ENCODE measurements at regions not wholly inside any gene's neighbourhood (a gene's known extent, or its start where the extent isn't known, plus 50 kb on each side); places are given as distances from the start of the nearest gene placed in this dataset.

DNA sequence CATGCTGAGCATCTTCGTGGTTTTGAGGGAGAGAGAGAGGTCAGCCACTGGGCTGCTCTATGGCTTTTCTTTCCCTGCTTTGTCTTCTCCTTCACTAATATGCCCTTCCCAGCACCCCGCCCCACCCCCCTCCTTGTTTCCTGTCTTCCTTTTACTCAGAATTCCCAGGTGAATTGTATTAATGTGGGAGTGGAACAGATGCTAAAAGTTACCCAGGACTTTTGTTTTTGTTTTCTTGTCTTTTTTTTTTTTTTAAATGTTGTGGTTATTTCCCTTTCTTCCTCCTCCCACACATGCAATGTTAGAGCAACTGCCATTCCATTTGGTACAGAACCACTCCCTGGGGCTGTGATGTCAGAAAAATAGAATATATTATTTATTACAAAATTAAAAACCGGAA lies 442.7 kb upstream of the CD180 start:
- Mint-ChIP-seq H3K9me3 (peaks cover 4 to 6% of the 10 kb centered on the region in 2 experiments; a peak in 4 of 5 replicates), H3K27ac (no peak overlapping the region), H3K36me3 (ENCODE audit: insufficient read depth in 1 of 3, low read depth in 3 of 3) (peaks cover 3 to 6% (median 6%) of the 10 kb centered on the region in 3 experiments; a peak in 4 of 7 replicates), H3K4me3 (no peak overlapping the region), H3K27me3 (ENCODE audit: low read depth) (no peaks in the 10 kb centered on the region), H3K4me1 (peaks cover 5% of the 10 kb centered on the region in 2 experiments)
- H3K27ac ChIP-seq (ENCODE audit: insufficient read length, low read depth, low read length) = no peak overlapping the region
- H3T11ph ChIP-seq (ENCODE audit: low read length) = no peak overlapping the region
- no peak overlapping the region for H2BK15ac ChIP-seq (ENCODE audit: low read depth, low read length)
- no peak overlapping the region for H2BK120ac ChIP-seq (ENCODE audit: low read depth, low read length, poor library complexity, severe bottlenecking)
- no peaks in the 10 kb centered on the region for H3K23me2 ChIP-seq (ENCODE audit: insufficient read length, low read depth, low read length, poor library complexity, severe bottlenecking)
- H3K79me2 ChIP-seq (ENCODE audit: insufficient read depth, low read length) = no peaks in the 10 kb centered on the region
- no peak overlapping the region for H3K4ac ChIP-seq (ENCODE audit: low read depth, low read length)
- no CpG with 5 or more reads among the region's 3 CpGs for WGBS (ENCODE audit: extremely low coverage, insufficient read length, low lambda C conversion rate)
- H2AFZ ChIP-seq (ENCODE audit: low read length) = no peak overlapping the region
- peaks cover under 1% of the 10 kb centered on the region for H3K9me3 ChIP-seq (ENCODE audit: control insufficient read depth, low read depth, low read length)
- no peaks in the 10 kb centered on the region for H3K4me1 ChIP-seq (ENCODE audit: insufficient read depth, low read length)
- no peak overlapping the region for H3K18ac ChIP-seq (ENCODE audit: insufficient read length, low read depth, low read length)
- H4K20me1 ChIP-seq (ENCODE audit: control insufficient read depth, insufficient read depth, insufficient read length) = no peaks in the 10 kb centered on the region
- no peak overlapping the region for H3K23ac ChIP-seq (ENCODE audit: insufficient read length, low read depth, low read length)
- DNase-seq = no peak
- H4K8ac ChIP-seq (replicated peaks; ENCODE audit: insufficient read length, low read depth, low read length) = no peak overlapping the region
- H3K14ac ChIP-seq (ENCODE audit: insufficient read depth, low read length) = no peak overlapping the region
- no peak overlapping the region for H3K56ac ChIP-seq (ENCODE audit: insufficient read length, low read depth, low read length)
- no peak overlapping the region for H3K9ac ChIP-seq (ENCODE audit: extremely low read depth, insufficient read length, low read length)
- H4K91ac ChIP-seq (ENCODE audit: insufficient read length, low read depth, low read length) = no peak overlapping the region
- no peak overlapping the region for H2BK20ac ChIP-seq (ENCODE audit: low read depth, low read length, poor library complexity, severe bottlenecking)
- no peak overlapping the region for H4K5ac ChIP-seq (ENCODE audit: insufficient read length, low read depth, low read length)
- H3K4me2 ChIP-seq (ENCODE audit: insufficient read depth, insufficient read length, low read length) = no peak overlapping the region
- H3K79me1 ChIP-seq (ENCODE audit: insufficient read depth, low read depth, low read length, poor library complexity, severe bottlenecking) = no peaks in the 10 kb centered on the region
- H2BK5ac ChIP-seq (ENCODE audit: insufficient read length, low read length) = no peak overlapping the region
- H2AK5ac ChIP-seq (ENCODE audit: insufficient read length, low read length) = no peak overlapping the region
- H3K27me3 ChIP-seq (ENCODE audit: insufficient read depth, low read length) = no peaks in the 10 kb centered on the region
- TF ChIP-seq, protein P1, sequence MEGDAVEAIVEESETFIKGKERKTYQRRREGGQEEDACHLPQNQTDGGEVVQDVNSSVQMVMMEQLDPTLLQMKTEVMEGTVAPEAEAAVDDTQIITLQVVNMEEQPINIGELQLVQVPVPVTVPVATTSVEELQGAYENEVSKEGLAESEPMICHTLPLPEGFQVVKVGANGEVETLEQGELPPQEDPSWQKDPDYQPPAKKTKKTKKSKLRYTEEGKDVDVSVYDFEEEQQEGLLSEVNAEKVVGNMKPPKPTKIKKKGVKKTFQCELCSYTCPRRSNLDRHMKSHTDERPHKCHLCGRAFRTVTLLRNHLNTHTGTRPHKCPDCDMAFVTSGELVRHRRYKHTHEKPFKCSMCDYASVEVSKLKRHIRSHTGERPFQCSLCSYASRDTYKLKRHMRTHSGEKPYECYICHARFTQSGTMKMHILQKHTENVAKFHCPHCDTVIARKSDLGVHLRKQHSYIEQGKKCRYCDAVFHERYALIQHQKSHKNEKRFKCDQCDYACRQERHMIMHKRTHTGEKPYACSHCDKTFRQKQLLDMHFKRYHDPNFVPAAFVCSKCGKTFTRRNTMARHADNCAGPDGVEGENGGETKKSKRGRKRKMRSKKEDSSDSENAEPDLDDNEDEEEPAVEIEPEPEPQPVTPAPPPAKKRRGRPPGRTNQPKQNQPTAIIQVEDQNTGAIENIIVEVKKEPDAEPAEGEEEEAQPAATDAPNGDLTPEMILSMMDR (conservative IDR thresholded peaks at IDR 0.05) = no peak
- no peak overlapping the region for H2BK12ac ChIP-seq (ENCODE audit: insufficient read length, low read depth, low read length)
